Memory B cell (primary cell): ENCODE measurements at regions not wholly inside any gene's neighbourhood (a gene's known extent, or its start where the extent isn't known, plus 50 kb on each side); places are given as distances from the start of the nearest gene placed in this dataset.

Experiments
- ATAC-seq: fragments of 150-1000 bp; cut with Tn5 transposase; 2 replicates; pipeline ENCODE4 v1.10.0; 2021; ENCODE audit warnings: low read depth, mild to moderate bottlenecking, moderate library complexity
- DNase-seq, 2 donors: peaks; one replicate each; pipeline ENCODE4 v3.0.0; 2022; ENCODE audit warnings: low spot score in 2 of 2
- H3K27ac Mint-ChIP-seq: one replicate; pipeline ENCODE4 v1.8.0; 2022; ENCODE audit warnings: mild to moderate bottlenecking, moderate library complexity, mixed read lengths
- H3K27me3 Mint-ChIP-seq: one replicate; pipeline ENCODE4 v1.8.0; 2022; ENCODE audit warnings: mixed read lengths
- H3K36me3 Mint-ChIP-seq: one replicate; pipeline ENCODE4 v1.8.0; 2022; ENCODE audit warnings: mild to moderate bottlenecking, mixed read lengths
- H3K4me1 Mint-ChIP-seq: one replicate; pipeline ENCODE4 v1.8.0; 2022; ENCODE audit warnings: mixed read lengths
- H3K4me3 Mint-ChIP-seq: one replicate; pipeline ENCODE4 v1.8.0; 2022; ENCODE audit warnings: mild to moderate bottlenecking, moderate library complexity, mixed read lengths
- H3K9me3 Mint-ChIP-seq: one replicate; pipeline ENCODE4 v1.8.0; 2022; ENCODE audit warnings: mixed read lengths

- Mint-ChIP-seq H3K4me1 (no peaks in the 10 kb centered on the region), H3K27ac (no peak overlapping the region), H3K4me3 (no peak overlapping the region), H3K27me3 (peaks cover 13% of the 10 kb centered on the region), H3K9me3 (peaks cover 5% of the 10 kb centered on the region), H3K36me3 (peaks cover 3% of the 10 kb centered on the region)
- no peak for DNase-seq
- no peak for ATAC-seq
Observed at GRCh38 chr20:40821429-40821828, 132.4 kb upstream of the MAFB start.

GRCh38 chr20:40826699-40827098 is 137.7 kb upstream of the MAFB start:
- DNase-seq (no peak), ATAC-seq (no peak)
- Mint-ChIP-seq H3K36me3 (peaks cover 3% of the 10 kb centered on the region), H3K27me3 (peaks cover 9% of the 10 kb centered on the region), H3K9me3 (peaks cover 5% of the 10 kb centered on the region), H3K4me3 (no peak overlapping the region), H3K27ac (no peak overlapping the region), H3K4me1 (no peaks in the 10 kb centered on the region)

DNA sequence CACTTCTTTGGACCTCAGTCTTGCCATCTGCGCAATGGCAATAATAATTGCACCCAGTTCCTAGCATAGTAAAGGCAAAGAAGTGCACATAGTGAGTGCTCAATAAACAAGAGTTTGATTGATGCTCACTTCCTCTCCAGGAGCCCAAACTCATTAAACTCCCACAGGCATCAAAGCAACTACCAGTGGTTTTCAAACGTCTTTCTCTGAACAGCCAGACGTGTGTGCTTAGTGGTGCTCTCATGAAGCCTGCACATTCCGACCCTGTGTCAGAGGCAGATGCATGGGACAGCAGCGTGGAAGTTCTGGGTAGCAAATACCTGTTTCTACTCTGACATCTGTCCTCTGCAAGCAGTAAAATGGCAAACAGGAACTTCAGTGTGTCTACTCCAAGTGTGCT is 146.3 kb upstream of the MAFB start:
- Mint-ChIP-seq H3K4me1 (no peaks in the 10 kb centered on the region), H3K9me3 (peaks cover 11% of the 10 kb centered on the region), H3K36me3 (peaks cover 2% of the 10 kb centered on the region), H3K27ac (no peak overlapping the region), H3K4me3 (no peak overlapping the region), H3K27me3 (peaks cover 13% of the 10 kb centered on the region)
- no peak for DNase-seq
- no peak for ATAC-seq

- Mint-ChIP-seq H3K9me3 (peaks cover 11% of the 10 kb centered on the region), H3K36me3 (peaks cover 2% of the 10 kb centered on the region), H3K27me3 (peaks cover 21% of the 10 kb centered on the region), H3K4me3 (no peak overlapping the region), H3K27ac (no peak overlapping the region), H3K4me1 (no peaks in the 10 kb centered on the region)
- ATAC-seq (no peak), DNase-seq (no peak)
Observed at GRCh38 chr20:40838509-40838908, 149.5 kb upstream of the MAFB start.

DNA sequence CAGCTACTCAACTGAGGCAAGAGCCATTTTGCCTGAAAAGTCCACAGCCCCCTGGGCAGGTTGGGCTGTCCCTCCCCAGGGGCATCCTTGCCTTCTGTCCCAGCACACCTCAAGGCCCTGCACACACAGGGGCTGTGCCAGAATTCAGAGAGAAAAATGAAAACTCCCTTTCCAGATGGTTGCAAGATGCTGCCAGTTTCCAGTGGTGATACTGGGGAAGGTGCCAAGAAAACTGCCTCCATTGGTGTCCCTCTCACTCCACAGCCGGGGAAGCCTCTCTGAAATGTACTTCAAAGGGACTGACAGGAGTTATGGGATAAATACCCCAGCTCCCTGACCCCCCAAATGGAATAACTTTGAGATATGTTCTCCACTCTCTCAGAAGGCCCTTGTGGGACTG is 154.2 kb upstream of the MAFB start:
- Mint-ChIP-seq H3K4me1 (no peaks in the 10 kb centered on the region), H3K36me3 (no peaks in the 10 kb centered on the region), H3K4me3 (no peak overlapping the region), H3K27me3 (peaks cover 15% of the 10 kb centered on the region), H3K27ac (no peak overlapping the region), H3K9me3 (peaks cover 7% of the 10 kb centered on the region)
- no peak for ATAC-seq
- no peak for DNase-seq

GRCh38 chr20:40844332-40844731 is 155.3 kb upstream of the MAFB start:
- Mint-ChIP-seq H3K4me3 (no peak overlapping the region), H3K4me1 (no peaks in the 10 kb centered on the region), H3K27ac (no peak overlapping the region), H3K27me3 (peaks cover 15% of the 10 kb centered on the region), H3K9me3 (peaks cover 7% of the 10 kb centered on the region), H3K36me3 (no peaks in the 10 kb centered on the region)
- ATAC-seq (no peak), DNase-seq (no peak)

DNA sequence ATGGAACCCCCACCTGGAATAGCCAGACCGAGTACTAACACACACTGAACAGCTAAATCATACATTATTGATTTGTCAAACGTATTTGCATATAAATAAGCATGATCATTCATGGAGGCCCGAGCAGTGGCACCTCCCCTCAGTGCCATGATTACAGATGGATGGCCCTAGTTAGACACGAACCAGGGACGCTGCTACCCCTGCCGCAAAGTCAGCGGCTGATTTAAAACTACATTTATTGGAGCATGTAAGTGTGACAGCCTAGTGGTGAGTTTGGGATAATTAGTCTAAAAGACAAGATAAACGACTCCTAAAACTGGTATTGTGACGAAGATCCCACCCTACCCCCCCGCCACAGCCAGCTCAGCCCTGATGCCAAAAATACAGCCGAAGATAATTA is 159.1 kb upstream of the MAFB start:
- DNase-seq (no peak), ATAC-seq (no peak)
- H3K4me3 Mint-ChIP-seq, result no peak overlapping the region
- H3K36me3 Mint-ChIP-seq, result no peaks in the 10 kb centered on the region
- H3K27ac Mint-ChIP-seq, result no peak overlapping the region
- no peaks in the 10 kb centered on the region for H3K4me1 Mint-ChIP-seq
- H3K9me3 Mint-ChIP-seq, result peaks cover 3% of the 10 kb centered on the region
- H3K27me3 Mint-ChIP-seq, result peaks cover 5% of the 10 kb centered on the region

- no peak overlapping the region for H3K4me3 Mint-ChIP-seq
- peaks cover 3% of the 10 kb centered on the region for H3K9me3 Mint-ChIP-seq
- H3K4me1 Mint-ChIP-seq, result no peaks in the 10 kb centered on the region
- H3K27me3 Mint-ChIP-seq, result peaks cover 5% of the 10 kb centered on the region
- ATAC-seq (no peak), DNase-seq (no peak)
- H3K36me3 Mint-ChIP-seq, result no peaks in the 10 kb centered on the region
- no peak overlapping the region for H3K27ac Mint-ChIP-seq
Observed at GRCh38 chr20:40848526-40848925, 159.5 kb upstream of the MAFB start.

DNA sequence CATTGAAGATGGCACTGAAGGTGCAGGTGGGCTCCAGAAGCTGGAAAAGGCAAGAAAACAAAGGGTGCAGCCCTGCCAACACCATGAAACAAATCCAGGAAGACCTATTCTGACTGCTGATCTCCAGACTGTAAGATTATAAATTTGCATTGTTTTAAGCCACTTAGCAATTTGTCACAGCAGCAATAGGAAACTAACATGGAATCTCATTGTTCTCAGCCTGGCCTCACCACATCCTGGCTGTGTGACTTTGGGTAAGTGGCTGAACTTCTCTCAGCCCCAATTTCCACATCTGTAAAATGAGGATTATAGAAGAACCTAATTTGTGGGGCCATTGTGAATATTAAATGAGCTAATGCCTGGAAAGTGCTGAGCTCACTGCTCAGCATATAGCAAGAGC is 160.4 kb upstream of the MAFB start:
- peaks cover 3% of the 10 kb centered on the region for H3K9me3 Mint-ChIP-seq
- peaks cover 6% of the 10 kb centered on the region for H3K27me3 Mint-ChIP-seq
- ATAC-seq, result no peak

DNA sequence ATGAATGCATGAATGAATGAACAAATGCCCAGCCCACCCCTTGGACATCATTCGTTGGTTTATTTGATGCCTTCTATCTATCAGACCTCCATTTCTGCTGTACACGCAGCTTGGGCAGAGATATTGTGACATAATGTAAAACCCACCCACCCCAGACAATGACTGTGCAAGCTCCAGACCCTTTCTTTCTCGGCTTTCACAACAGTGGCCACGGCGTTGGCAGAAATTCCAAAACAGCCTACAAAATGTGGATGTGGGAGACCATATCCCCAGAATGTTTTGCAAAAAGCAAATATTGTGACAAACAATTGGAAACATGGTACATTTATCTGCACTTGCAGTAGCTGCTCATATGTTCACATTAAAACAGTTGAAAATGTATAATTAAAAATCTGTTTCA is 162.0 kb upstream of the MAFB start:
- Mint-ChIP-seq H3K36me3 (no peaks in the 10 kb centered on the region), H3K4me3 (no peak overlapping the region), H3K9me3 (no peaks in the 10 kb centered on the region), H3K27ac (no peak overlapping the region), H3K27me3 (peaks cover 3% of the 10 kb centered on the region), H3K4me1 (no peaks in the 10 kb centered on the region)
- no peak for ATAC-seq
- DNase-seq, result no peak

More for the DNA sequence above, 160.4 kb upstream of the MAFB start:
- Mint-ChIP-seq H3K4me1 (no peaks in the 10 kb centered on the region), H3K27ac (no peak overlapping the region), H3K4me3 (no peak overlapping the region), H3K36me3 (no peaks in the 10 kb centered on the region)
- DNase-seq, result no peak

DNA sequence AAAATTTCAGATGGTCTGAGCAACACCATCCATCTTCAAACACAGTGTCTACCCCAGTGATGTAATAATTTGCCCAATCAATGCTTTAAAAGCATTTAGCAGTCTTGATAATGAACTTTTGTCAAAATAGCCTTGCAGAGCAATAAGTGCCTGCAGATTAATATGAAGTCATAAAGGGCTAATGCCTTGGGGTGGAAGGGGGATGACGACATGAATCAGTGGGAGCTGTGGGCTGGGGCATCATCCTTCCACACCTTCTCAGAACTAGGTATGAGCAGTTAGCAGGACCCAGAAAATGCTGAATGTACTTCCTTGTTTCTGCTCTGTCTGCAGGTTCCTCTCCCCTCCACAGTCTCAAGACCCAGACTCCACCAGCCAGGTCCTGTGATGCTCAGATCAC is 166.2 kb upstream of the MAFB start:
- no peak for DNase-seq
- Mint-ChIP-seq H3K9me3 (no peaks in the 10 kb centered on the region), H3K4me1 (no peaks in the 10 kb centered on the region), H3K36me3 (no peaks in the 10 kb centered on the region), H3K27ac (no peak overlapping the region), H3K27me3 (peaks cover 2% of the 10 kb centered on the region), H3K4me3 (no peak overlapping the region)
- ATAC-seq, result no peak

DNA sequence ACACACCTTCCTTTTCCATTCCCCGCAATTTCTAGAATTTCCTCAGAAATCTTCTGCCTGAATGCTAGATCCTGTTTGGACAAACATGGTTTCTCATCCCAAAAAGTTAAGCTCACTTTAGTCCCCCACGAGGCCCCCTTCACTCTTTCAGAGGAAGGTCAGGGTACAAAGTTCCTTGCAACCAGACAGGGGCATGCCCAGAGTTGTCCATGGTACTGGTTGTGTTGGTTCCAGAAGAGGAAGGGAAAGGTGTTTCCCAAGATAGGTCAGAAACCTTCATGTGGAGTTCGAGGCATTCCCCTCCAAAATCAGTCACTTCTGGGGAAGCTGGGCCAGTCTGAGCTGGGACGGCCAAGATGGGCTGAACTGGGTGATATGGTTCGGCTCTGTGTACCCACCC is 167.6 kb upstream of the MAFB start:
- no peak overlapping the region for H3K4me3 Mint-ChIP-seq
- H3K9me3 Mint-ChIP-seq, result no peaks in the 10 kb centered on the region
- H3K27me3 Mint-ChIP-seq, result peaks cover 3% of the 10 kb centered on the region
- H3K36me3 Mint-ChIP-seq, result no peaks in the 10 kb centered on the region
- DNase-seq (no peak), ATAC-seq (no peak)
- H3K27ac Mint-ChIP-seq, result no peak overlapping the region
- H3K4me1 Mint-ChIP-seq, result no peaks in the 10 kb centered on the region

GRCh38 chr20:40860487-40860902 is 168.1 kb upstream of the TOP1 start:
- no peak for DNase-seq
- no peak overlapping the region for H3K27ac Mint-ChIP-seq
- H3K36me3 Mint-ChIP-seq, result no peaks in the 10 kb centered on the region
- no peaks in the 10 kb centered on the region for H3K9me3 Mint-ChIP-seq
- peaks cover 4% of the 10 kb centered on the region for H3K27me3 Mint-ChIP-seq
- no peaks in the 10 kb centered on the region for H3K4me1 Mint-ChIP-seq
- ATAC-seq, result no peak
- H3K4me3 Mint-ChIP-seq, result no peak overlapping the region

GRCh38 chr20:40861427-40862008 is 167.1 kb upstream of the TOP1 start:
- no peaks in the 10 kb centered on the region for H3K36me3 Mint-ChIP-seq
- H3K9me3 Mint-ChIP-seq, result no peaks in the 10 kb centered on the region
- ATAC-seq (no peak), DNase-seq (no peak)
- no peaks in the 10 kb centered on the region for H3K4me1 Mint-ChIP-seq
- no peak overlapping the region for H3K4me3 Mint-ChIP-seq
- H3K27me3 Mint-ChIP-seq, result peaks cover 4% of the 10 kb centered on the region
- H3K27ac Mint-ChIP-seq, result no peak overlapping the region

- Mint-ChIP-seq H3K4me1 (no peaks in the 10 kb centered on the region), H3K27me3 (peaks cover 4% of the 10 kb centered on the region), H3K27ac (no peak overlapping the region), H3K36me3 (no peaks in the 10 kb centered on the region), H3K9me3 (no peaks in the 10 kb centered on the region), H3K4me3 (no peak overlapping the region)
- DNase-seq, result no peak
- no peak for ATAC-seq
Observed at GRCh38 chr20:40863355-40863919, 165.2 kb upstream of the TOP1 start.
